HG03457 (cell line): ENCODE measurements at regions not wholly inside any gene's neighbourhood (a gene's known extent, or its start where the extent isn't known, plus 50 kb on each side); places are given as distances from the start of the nearest gene placed in this dataset.
"Not testable (repeated sequence)": the region's sequence is repeated elsewhere in the genome, so short reads cannot be mapped to it uniquely, and the experiment has no call there.

Source experiments
- ATAC-seq: cut with Tn5 transposase; IDR thresholded peaks from one replicate; pipeline ENCODE4 v1.9.1; 2021; ENCODE audit warnings: moderate number of reproducible peaks; ENCODE audit not compliant: unreplicated experiment

- no peak for ATAC-seq
Observed at GRCh38 chr3:102034639-102035451, 185.5 kb downstream of the NFKBIZ start.

DNA sequence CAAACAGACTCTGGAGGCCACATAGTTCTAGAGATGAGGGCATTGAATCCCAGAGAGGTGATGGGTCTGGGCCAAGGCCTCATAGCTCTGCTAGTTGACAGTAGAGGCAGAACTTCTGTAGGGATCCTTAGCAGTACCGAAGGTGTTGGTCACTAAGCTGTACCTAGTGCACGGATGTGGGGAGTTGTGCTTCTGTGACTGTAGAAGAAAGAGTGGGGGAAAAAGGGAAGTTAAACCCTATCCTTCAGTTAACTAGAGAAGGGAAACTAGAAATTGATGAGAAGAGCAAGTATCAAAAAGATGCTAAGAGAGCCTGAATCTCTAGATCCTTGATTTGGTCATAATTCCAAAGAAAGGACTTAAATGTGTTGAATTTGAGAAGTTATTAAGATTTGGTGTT lies 186.7 kb downstream of the NFKBIZ start:
- peak; percentile 50 for ATAC-seq

DNA sequence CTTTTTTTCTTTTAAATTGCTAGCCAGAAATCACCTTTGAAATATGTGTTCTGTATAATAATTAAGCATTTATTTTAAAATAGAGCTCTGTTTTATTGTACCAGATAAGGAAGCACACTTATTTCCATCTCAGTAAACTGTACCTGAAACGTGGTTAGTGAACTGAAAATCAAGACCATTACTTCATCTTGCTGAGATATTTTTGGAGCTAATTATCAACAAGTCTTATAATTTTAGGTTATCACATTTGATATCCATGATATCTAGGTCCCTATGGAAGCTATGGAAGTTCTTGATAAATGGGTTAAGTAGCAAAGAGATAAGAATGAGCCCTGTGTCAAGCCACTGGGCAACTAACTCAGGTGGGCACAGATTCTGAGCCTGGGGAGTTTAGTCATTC lies 187.2 kb downstream of the NFKBIZ start:
- no peak for ATAC-seq

GRCh38 chr3:102037209-102037608 lies 187.9 kb downstream of the NFKBIZ start:
- ATAC-seq: no peak

- no peak for ATAC-seq
Observed at GRCh38 chr3:102037791-102038190, 188.5 kb downstream of the NFKBIZ start.

GRCh38 chr3:102038477-102039142 lies 189.3 kb downstream of the NFKBIZ start:
- ATAC-seq: peak; percentile 75

DNA sequence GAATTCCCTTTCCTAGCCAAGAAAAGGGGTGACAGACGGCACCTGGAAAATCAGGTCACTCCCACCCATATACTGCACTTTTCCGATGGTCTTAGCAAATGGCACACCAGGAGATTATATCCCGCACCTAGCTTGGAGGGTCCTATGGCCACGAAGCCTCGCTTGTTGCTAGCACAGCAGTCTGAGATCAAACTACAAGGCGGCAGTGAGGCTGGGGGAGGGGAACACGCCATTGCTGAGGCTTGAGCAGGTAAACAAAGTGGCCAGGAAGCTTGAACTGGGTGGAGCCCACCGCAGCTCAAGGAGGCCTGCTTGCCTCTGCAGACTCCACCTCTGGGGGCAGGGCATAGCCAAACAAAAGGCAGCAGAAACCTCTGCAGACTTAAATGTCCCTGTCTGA lies 190.8 kb downstream of the NFKBIZ start:
- not testable (repeated sequence) for ATAC-seq

DNA sequence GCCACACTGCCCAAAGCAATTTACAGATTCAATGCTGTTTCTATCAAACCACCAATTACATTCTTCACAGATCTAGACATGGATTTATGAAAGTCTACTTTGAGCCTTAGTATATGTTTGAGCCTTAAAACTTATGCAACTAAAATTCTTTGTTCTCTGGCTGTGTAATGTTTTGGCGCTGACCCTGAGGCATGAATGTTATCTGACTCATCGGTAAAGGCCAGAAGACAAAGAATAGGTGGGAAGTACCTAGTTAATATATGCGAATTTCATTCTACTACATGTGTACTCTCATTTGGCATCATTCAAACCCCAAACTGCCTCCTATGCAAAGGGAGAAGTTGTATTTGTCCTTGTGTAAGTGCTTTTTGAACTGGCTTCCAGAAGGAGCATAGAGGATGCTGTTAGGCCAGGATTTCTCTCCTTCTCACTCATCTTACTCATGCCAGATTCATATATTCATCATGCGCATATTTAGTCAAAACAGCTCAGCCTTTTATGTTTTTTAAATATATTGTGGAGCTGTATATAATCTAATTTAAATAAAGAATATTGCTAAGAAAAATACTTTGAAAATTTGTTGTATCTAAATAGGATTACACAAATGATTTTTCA lies 204.2 kb downstream of the NFKBIZ start:
- peak; percentile 39 for ATAC-seq

DNA sequence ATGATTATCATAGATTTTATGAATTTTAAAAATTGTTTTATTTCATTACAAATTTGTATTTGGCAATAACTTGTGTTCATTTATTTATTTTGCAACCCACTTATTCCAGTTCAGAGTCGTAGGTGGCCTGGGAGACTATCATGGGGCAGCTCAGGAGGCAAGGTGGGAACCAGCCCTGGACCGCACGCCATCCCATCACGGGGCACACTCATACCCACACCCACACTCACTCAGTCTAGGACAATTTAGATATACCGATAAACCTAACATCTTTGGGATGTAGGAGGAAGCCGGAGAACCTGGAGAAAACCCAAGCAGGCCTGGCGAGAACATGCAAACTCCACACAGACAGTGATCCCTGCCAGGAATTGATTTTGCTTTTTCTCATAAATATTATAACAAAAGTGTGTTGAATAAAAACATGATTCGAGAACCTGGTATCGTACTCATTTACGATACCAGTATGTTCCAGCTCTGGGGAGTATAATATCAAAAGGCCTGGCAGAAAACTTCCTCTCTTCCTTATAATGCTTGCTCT lies 205.3 kb downstream of the NFKBIZ start:
- ATAC-seq: no peak

DNA sequence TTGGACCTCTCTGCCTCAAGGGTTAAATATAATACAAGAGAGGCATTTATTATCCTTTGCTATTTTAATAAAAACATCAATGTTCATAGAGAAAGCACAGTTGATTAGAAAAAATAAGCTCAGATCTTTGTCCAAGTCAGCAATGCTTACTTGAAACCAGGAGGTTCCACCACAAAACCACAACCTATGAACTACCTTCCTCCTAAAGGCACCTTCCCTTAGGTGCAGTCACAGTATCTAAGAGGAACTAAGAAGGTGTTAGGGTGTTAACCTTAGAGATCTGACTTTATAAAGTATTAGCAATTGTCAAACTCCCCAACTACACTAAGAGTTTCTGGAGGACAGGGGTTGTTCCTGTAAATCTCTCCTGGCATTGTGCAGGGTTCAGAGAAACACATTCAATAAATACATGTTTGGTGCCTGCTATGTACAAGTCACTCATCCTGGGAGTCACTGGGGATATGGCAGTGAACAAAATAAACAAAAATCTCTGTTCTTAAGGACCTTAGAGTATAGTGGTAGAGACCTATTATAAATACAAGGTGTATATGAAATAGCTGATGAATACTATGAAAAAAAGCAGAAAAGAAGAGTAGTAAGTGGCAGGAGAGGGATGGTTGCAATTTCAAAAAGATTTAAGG lies 208.6 kb downstream of the NFKBIZ start:
- ATAC-seq: peak; percentile 75

DNA sequence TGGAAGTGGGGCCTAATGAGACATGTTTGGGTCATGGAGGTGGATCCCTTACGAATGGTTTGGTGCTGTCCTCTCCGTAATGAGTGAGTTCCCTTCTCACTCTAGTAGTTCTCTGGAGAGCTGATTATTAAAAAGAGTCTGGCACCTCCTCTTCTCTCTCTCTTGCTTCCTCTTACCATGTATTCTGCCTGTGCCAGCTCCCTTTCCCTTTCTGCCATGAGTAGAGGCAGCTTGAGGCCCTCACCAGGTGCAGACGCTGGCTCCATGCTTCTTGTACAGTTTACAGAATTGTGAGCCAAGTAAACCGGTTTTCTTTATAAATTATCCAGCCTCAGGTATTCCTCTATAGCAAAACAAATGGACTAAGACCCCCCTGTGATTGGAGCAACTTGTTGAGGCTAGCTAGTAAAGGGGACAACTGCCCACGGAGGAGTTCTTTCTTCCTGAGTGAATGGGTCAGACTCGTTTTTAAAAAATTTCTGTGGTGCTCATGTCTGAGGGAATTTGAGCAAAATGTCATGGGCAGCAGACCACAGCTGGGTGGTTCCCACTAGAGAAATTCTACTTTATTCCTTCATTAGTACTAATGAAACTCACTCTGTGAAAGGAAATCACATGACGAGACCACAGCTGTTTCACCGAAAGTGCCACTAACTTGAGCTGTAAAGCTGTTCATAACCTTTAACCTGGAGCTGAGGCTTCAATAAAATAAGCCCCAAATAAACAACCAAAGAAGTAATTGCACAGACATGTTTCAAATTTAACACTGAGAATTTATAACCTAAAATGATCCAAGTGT lies 210.0 kb downstream of the NFKBIZ start:
- ATAC-seq: peak; percentile 58

GRCh38 chr3:102060814-102061213 lies 211.5 kb downstream of the NFKBIZ start:
- ATAC-seq: no peak

DNA sequence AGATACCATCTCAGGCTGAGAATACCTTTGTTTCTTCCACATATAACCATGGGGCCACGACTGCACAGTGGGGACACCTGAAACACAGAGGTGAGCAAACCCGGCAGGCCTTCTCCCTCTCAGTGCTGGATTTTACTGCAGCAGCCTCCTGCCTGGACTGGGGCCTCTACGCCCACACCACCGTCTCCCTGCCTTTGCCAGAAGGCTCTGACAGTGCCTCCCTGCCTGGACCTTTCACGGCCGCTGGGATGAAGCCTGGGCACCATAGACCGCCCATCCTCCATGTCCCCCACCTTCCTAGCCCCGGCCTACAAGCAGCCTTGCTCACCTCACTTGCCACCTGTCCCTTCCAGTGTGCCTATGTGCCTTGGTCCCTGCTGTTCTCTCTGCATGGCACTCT lies 214.3 kb downstream of the NFKBIZ start:
- ATAC-seq: no peak

GRCh38 chr3:102066470-102066869 lies 217.2 kb downstream of the NFKBIZ start:
- ATAC-seq: no peak

DNA sequence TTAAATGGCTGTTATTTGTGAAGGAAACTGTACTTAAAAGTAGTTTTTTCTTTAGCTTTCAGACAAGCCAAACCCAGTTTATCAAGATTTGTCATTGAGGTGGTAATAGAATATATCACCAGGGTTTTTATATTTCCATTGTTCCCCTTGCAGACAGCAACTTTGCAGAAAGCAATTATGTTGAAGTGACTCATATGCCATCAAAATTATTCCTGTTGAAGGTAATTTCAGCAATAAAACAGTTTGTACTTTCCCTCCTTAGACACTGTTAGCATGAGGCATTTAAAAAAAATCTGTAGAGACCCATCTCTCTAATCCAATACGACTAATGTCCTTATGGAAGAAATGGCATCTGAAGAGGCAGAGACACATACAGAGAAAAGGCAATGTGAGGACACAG lies 219.0 kb downstream of the NFKBIZ start:
- no peak for ATAC-seq

- ATAC-seq: no peak
Observed at GRCh38 chr3:102068736-102069135, 219.4 kb downstream of the NFKBIZ start.

GRCh38 chr3:102069211-102069662 lies 219.9 kb downstream of the NFKBIZ start:
- ATAC-seq: no peak

DNA sequence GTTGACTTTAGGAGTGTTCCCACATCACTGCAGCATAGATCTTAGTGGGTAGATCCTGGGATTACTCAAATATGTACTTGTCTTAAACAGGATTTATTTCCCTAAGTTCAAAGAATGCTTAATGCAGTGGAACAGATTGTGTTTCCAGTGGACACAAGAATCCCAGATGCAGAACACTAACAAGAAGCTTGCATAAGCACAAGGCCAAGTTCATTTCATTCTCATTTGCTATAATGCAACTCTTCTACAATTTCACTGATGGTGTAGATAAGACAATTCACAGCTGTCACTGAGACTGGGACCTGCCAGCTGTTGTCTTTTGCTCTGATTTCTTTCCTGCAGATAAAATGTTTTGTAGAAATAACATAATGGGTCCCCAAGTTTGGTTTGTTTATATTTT lies 225.6 kb downstream of the NFKBIZ start:
- ATAC-seq: no peak

DNA sequence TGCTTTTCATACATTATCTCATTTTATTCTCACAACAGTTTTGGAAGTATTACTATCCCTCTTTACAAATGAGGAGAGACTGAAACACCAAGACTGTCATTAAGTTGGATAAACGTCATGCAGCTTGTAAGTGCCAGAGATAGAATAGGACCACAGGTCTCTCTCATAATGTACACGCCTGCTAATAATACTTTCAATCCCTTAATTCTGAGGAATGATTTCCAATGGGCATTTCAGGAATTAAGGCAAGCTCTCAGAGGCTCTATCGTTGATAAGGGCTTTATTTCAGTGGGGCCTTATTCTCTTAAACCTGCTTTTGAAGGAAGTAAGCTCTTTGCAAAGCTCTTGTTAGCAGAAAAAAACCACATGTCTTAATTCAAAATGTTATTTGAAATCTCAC lies 229.1 kb downstream of the NFKBIZ start:
- ATAC-seq: no peak
